WERI-Rb-1 (cell line): ENCODE measurements at regions not wholly inside any gene's neighbourhood (a gene's known extent, or its start where the extent isn't known, plus 50 kb on each side); places are given as distances from the start of the nearest gene placed in this dataset.

Experiments
- DNase-seq: peaks from one replicate; pipeline ENCODE4 v3.0.0-alpha.2; 2020
- H3K27ac ChIP-seq: fragments of 250-450 bp; sonication (Bioruptor Pico); 2 replicates; pipeline ENCODE4 v1.5.1; 2020; ENCODE audit warnings: mild to moderate bottlenecking, moderate library complexity
- H3K27me3 ChIP-seq: fragments of 250-450 bp; sonication (Bioruptor Pico); 2 replicates; pipeline ENCODE4 v1.5.1; 2021; ENCODE audit warnings: mild to moderate bottlenecking, low read depth, moderate library complexity; ENCODE audit not compliant: insufficient read depth, severe bottlenecking
- H3K36me3 ChIP-seq: fragments of 250-450 bp; sonication (Bioruptor Pico); 2 replicates; pipeline ENCODE4 v1.5.1; 2020; ENCODE audit warnings: mild to moderate bottlenecking, moderate library complexity
- H3K4me3 ChIP-seq: 2 replicates; pipeline ENCODE4 v1.5.1; 2011; ENCODE audit warnings: low read depth, mild to moderate bottlenecking, control low read depth, low read length
- H3K9me3 ChIP-seq: fragments of 250-450 bp; sonication (Bioruptor Pico); 2 replicates; pipeline ENCODE4 v1.5.1; 2021; ENCODE audit warnings: mild to moderate bottlenecking, moderate library complexity; ENCODE audit not compliant: severe bottlenecking
- CTCF ChIP-seq: IDR thresholded peaks from 2 replicates; pipeline ENCODE4 v1.5.1; 2011; ENCODE audit warnings: low read depth, mild to moderate bottlenecking, control low read depth, inconsistent platforms, low read length

GRCh38 chr2:21466341-21466927 is 342.7 kb downstream of the TDRD15 start:
- DNase-seq = no peak
- TF ChIP-seq CTCF = no peak
- H3K4me3 ChIP-seq = no peak overlapping the region
- no peaks in the 10 kb centered on the region for H3K36me3 ChIP-seq
- H3K9me3 ChIP-seq = no peaks in the 10 kb centered on the region
- H3K27ac ChIP-seq = no peak overlapping the region
- H3K27me3 ChIP-seq = no peaks in the 10 kb centered on the region

- DNase-seq = no peak
- no peak for TF ChIP-seq CTCF
- Histone ChIP-seq H3K27me3 (no peaks in the 10 kb centered on the region), H3K36me3 (no peaks in the 10 kb centered on the region), H3K27ac (no peak overlapping the region), H3K4me3 (no peak overlapping the region), H3K9me3 (no peaks in the 10 kb centered on the region)
Observed at GRCh38 chr2:21467280-21467818, 343.6 kb downstream of the TDRD15 start.

- no peak for DNase-seq
- H3K27ac ChIP-seq = no peak overlapping the region
- TF ChIP-seq CTCF = no peak
- no peak overlapping the region for H3K4me3 ChIP-seq
- H3K36me3 ChIP-seq = no peaks in the 10 kb centered on the region
- H3K27me3 ChIP-seq = no peaks in the 10 kb centered on the region
- no peaks in the 10 kb centered on the region for H3K9me3 ChIP-seq
Observed at GRCh38 chr2:21467910-21468309, 344.1 kb downstream of the TDRD15 start.

GRCh38 chr2:21468624-21469023 is 344.9 kb downstream of the TDRD15 start:
- Histone ChIP-seq H3K4me3 (no peak overlapping the region), H3K9me3 (no peaks in the 10 kb centered on the region), H3K27me3 (no peaks in the 10 kb centered on the region), H3K36me3 (no peaks in the 10 kb centered on the region), H3K27ac (no peak overlapping the region)
- no peak for DNase-seq
- no peak for TF ChIP-seq CTCF

GRCh38 chr2:21469158-21469557 is 345.4 kb downstream of the TDRD15 start:
- Histone ChIP-seq H3K27me3 (no peaks in the 10 kb centered on the region), H3K4me3 (no peak overlapping the region), H3K9me3 (no peaks in the 10 kb centered on the region), H3K27ac (no peak overlapping the region), H3K36me3 (no peaks in the 10 kb centered on the region)
- DNase-seq = no peak
- TF ChIP-seq CTCF = no peak

GRCh38 chr2:21469564-21469963 is 345.8 kb downstream of the TDRD15 start:
- no peaks in the 10 kb centered on the region for H3K9me3 ChIP-seq
- no peak overlapping the region for H3K27ac ChIP-seq
- no peaks in the 10 kb centered on the region for H3K36me3 ChIP-seq
- no peak for TF ChIP-seq CTCF
- no peak for DNase-seq
- no peak overlapping the region for H3K4me3 ChIP-seq
- no peaks in the 10 kb centered on the region for H3K27me3 ChIP-seq
